HG03280 (cell line): ENCODE measurements at regions not wholly inside any gene's neighbourhood (a gene's known extent, or its start where the extent isn't known, plus 50 kb on each side); places are given as distances from the start of the nearest gene placed in this dataset.

Source experiments
- ATAC-seq: cut with Tn5 transposase; IDR thresholded peaks from one replicate; pipeline ENCODE4 v1.9.1; 2021; ENCODE audit warnings: mild to moderate bottlenecking, moderate library complexity; ENCODE audit not compliant: unreplicated experiment

- ATAC-seq = no peak
These were observed 933.9 kb upstream of the LRRTM1 start for GRCh38 chr2:81238462-81238861.

GRCh38 chr2:81235601-81236000, 931.0 kb upstream of the LRRTM1 start:
- no peak for ATAC-seq

GRCh38 chr2:81234711-81235110, 930.2 kb upstream of the LRRTM1 start:
- ATAC-seq = no peak

- ATAC-seq = no peak
These were observed 921.2 kb upstream of the LRRTM1 start for GRCh38 chr2:81225756-81226155.

DNA sequence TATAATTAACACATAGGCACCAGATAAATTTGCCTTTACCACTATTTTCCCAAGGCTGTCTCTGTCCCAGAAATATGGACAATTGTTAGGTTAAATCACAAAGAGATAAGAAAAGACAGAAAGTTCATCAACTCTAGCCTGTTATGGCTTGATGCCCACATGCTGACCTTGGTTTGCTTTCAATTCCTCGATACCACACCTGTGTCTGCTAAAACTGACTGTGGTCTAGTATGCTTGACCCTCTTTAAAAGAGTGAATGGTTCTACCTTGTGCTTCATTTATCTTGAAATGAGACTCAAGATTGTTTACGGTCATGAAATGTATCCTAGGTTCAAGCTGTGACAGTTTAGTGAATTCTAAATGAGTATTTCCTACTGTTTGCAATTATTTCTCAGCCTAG, 909.0 kb upstream of the LRRTM1 start:
- no peak for ATAC-seq

- no peak for ATAC-seq
These were observed 901.7 kb upstream of the LRRTM1 start for GRCh38 chr2:81206216-81206615.

GRCh38 chr2:81196933-81197628, 892.5 kb upstream of the LRRTM1 start:
- ATAC-seq = no peak

DNA sequence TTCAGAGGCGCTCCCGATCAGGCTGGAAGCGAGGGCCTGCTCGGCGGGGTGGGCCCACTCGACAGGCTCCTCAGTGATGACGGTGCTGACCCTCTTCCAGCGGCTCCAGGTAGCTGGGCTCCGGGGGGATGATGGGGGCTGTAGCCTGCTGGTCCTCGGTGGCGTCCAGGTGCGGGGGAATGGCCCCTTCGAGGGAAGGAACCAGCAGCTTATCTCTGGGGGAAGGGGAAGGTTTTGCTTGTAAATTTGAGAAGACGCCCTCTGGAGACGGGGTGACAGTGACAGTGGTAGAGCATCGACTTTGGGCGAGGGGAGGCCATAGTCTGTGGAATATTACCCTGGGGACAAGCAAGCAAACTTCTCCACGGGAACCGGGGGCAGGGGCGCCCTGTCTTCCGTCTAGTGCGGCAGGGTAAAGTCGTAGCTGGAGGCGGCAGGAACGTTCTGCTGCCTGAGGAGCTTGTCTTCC, 891.9 kb upstream of the LRRTM1 start:
- no peak for ATAC-seq

DNA sequence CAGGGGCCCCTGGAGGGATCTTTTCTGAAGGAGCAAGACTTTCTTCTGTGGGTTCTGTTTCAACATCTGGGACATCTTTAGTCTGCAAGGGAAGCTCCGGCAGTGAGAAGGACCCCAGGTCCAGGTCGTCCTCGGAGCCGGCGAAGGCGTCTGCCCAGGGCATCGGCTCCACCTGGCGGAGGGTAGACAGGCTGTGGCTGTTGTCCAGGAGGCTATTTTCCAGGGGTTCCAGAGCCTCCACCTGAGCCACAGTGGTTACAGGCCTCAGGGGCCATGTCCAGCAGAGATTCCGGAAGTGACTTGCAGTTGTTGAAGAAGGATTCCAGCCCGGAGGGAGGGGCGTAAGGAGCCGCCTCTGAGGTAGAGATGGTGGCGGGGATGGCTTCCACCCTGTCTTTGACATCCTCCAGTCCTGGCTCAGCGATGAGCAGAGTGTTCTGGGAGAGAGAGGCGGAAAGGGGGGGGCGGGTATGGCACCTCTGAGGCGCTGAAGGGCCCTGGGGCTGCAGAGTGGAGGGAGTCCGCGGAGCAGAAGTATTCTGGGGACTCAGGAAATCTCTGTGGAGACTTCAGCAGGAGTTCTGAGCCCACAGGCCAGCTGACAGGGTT, 891.3 kb upstream of the LRRTM1 start:
- no peak for ATAC-seq

- ATAC-seq = no peak
These were observed 890.6 kb upstream of the LRRTM1 start for GRCh38 chr2:81195017-81195773.

- ATAC-seq = no peak
These were observed 890.0 kb upstream of the LRRTM1 start for GRCh38 chr2:81194581-81194980.

DNA sequence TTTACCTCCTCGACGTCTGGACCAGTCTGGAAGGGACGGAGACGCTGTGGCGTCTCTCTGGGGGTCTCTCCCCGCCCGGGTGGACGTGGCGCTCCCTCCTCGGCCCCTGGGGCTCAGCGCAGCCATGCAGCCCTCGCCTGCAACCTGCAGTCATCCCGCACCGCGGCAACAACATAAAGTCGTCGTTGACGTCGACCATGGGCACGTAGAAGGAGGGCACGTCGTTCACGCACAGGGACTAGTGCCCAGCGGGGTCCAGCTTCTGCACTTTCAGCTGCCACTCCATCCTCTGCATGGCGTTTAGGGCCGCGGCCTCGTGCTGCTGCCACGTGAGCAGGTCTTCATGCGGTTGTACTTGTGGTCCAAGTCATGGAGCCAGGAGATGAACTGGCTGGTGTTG, 889.6 kb upstream of the LRRTM1 start:
- no peak for ATAC-seq

GRCh38 chr2:81181845-81182244, 877.3 kb upstream of the LRRTM1 start:
- ATAC-seq = no peak

DNA sequence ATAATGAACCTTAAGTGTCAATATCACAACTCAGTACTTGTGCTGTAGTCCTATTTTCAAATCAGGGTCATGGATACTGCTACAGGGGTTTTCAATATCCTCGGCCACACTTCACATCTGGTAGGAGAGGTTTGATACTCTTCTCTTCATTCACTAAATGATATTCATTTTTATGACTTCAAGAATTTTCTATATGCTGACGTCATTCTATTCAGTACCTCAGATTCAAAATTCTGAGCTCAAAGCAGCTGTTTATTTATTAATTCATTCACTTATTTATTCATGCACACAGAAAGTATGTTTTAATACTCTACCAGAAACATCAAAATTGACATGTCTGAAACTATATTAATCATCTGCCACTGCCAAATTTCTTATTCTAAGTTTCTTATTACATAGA, 866.9 kb upstream of the LRRTM1 start:
- ATAC-seq = no peak

DNA sequence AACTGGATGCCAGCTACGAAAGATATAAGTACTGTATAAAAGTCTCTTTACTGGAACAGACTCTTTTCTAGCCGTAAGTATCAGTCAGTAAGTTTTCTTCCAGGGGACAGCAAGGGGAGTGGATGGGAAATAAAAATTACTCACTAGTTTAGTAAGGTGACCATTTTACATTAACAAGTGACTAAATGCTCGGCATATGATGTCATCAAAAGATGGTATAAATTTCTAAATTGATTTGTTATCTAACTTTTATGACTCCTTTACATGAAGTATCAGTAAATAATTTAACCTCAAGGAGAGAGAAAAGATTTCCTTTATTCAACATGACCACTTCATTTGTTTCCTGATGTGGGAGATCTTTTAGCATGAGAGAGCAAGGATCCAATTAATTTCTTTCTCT, 859.0 kb upstream of the LRRTM1 start:
- no peak for ATAC-seq

- ATAC-seq = no peak
These were observed 854.0 kb upstream of the LRRTM1 start for GRCh38 chr2:81158505-81158904.

- no peak for ATAC-seq
These were observed 843.8 kb upstream of the LRRTM1 start for GRCh38 chr2:81148323-81148722.

DNA sequence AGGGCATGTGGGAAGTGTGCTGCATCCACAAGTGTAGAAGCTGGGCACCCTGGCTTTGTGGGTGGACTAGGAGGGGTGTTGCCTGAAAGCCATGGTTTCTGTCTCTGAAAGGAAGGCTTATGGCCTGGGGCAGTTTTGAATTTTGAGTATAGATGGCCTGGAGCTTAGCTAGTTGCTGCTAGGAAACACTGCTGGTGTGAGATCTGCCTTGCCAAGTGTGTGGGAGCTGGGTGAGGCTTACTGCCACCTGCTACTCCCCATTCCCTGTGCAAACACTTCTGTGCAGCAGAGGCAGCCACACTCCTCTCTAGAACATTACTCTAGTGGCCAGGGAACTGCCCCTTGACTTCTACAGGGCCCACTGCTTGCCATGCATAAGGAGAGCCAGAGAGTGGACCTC, 831.7 kb upstream of the LRRTM1 start:
- ATAC-seq = no peak

GRCh38 chr2:81097361-81097760, 792.8 kb upstream of the LRRTM1 start:
- ATAC-seq = no peak

DNA sequence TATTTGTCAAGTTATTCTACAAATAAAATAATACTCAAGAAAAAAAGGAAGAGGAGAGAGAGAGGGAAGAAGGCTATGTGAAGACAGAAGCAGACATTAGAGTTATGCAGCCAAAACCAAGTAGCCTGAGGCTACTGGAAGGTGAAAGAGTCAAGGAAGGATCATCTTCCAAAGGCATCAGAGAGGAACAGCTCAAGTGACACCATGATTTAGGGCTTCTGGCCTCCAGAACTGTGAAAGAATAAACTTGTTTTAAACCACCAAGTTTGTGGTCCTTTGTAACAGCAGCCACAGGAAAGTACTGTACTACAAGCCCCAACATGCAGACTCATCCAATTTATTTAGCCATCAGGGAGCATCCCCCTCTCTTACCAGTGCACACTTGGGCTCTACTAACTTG, 788.5 kb upstream of the LRRTM1 start:
- ATAC-seq = no peak

DNA sequence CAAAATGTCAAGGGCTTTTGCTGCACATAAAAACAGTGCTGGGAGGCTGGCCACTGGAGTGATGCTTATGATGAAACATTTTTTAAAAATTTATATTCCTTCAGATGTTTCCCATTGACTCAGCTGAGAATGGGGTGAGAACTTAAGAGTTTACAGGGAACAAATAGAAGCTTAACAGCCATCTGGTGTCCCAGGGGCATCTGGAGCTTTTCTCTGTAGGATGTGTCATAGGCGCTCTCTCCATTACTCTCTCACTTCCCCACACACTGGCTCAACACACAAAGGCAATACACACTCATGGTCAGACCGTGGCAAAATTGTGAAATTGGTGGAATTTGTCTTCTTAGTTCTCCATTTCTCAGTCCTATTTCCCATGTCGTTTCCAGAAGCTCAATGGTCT, 783.1 kb upstream of the LRRTM1 start:
- ATAC-seq = no peak

DNA sequence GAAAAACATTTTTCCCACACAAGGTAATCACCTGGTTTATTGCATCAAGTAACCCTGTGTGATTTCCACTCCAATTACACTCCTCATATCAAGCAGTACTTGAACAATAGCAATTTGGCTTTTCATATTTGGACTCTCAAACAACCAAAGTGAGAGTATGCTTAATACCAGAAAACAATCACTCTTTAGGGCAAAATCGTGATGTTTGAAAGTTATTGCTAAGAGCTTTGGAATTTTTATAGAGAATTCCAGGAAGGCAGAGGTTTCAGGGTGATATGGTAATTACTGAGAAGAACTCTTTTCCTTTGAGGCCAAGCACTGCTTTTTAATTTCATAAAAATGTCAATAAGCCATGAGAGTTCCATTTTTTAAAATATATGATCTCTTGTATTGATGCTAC, 779.5 kb upstream of the LRRTM1 start:
- ATAC-seq = no peak
